ENCODE measurements at regions not wholly inside any gene's neighbourhood (a gene's known extent, or its start where the extent isn't known, plus 50 kb on each side); places are given as distances from the start of the nearest gene placed in this dataset.
A peak's percentile ranks its signal among the peaks of the same experiment; 100 is the strongest.

- Histone ChIP-seq H3K79me2 (ENCODE audit: control insufficient read depth, insufficient read depth, low read length) (no peaks in the 10 kb centered on the region), H3K4me3 (no peak overlapping the region), H2AFZ (ENCODE audit: control insufficient read depth, low read depth, low read length) (no peak overlapping the region), H3K4me2 (ENCODE audit: control insufficient read depth, insufficient read depth) (no peak overlapping the region), H3K27me3 (replicated peaks in 1 of 2; ENCODE audit: control insufficient read depth in 2 of 2, insufficient read depth in 2 of 2, low read length in 1 of 2) (no peaks in the 10 kb centered on the region), H3K9ac (ENCODE audit: control insufficient read depth, insufficient read depth, low read length) (no peak overlapping the region), H4K20me1 (ENCODE audit: control insufficient read depth, insufficient read depth) (no peaks in the 10 kb centered on the region), H3K36me3 (ENCODE audit: control insufficient read depth in 2 of 2, insufficient read depth in 2 of 2, low read length in 1 of 2) (no peaks in the 10 kb centered on the region), H3K9me3 (replicated peaks; ENCODE audit: control insufficient read depth, insufficient read depth, low read length) (no peaks in the 10 kb centered on the region), H3K27ac (ENCODE audit: control insufficient read depth, insufficient read depth) (no peak overlapping the region), H3K4me1 (ENCODE audit: control insufficient read depth, insufficient read depth, low read length) (no peaks in the 10 kb centered on the region)
- intact Hi-C loops (cut with micrococcal nuclease; ENCODE audit: unreplicated experiment) (no loop called here), in situ Hi-C loops (cut with MboI) (no loop called here)
- no TSS peak for BruUV-seq (replicated peaks)
- FAIRE-seq: peak; percentile 95
- SMC1A ChIA-PET (ENCODE audit: uncharacterized antibody, unreplicated experiment): no interaction called here
- CTCF ChIA-PET: interaction anchor here (0.7 to 1.4 kb wide), 6 partner anchors 8 to 892 kb away, joined by 3 to 6 read pairs (median 3); no protein-coding TSS in a partner anchor
- DNase-seq (ENCODE audit: low read depth, low spot score): no peak
- peak; percentile 93 for ATAC-seq
- no peak for TF ChIP-seq RFX5 (IDR thresholded peaks at IDR 0.05; ENCODE audit: low read depth, low read length)
- TF ChIP-seq POLR2A (IDR thresholded peaks at IDR 0.05; ENCODE audit: low read depth, low read length): no peak
- TF ChIP-seq RAD21 (IDR thresholded peaks at IDR 0.05; ENCODE audit: insufficient read depth, low read depth, low read length): peak; percentile 40; the same call in 1 of the 2 replicates
- no peak for TF ChIP-seq SPI1 (IDR thresholded peaks at IDR 0.05; ENCODE audit: borderline replicate concordance, insufficient read depth, low read depth, low read length)
- peak; percentile 12; the same call in 1 of the 2 replicates for TF ChIP-seq SMC3 (IDR thresholded peaks at IDR 0.05; ENCODE audit: borderline replicate concordance, low read length)
- peak; percentile 73 to 80 (median 78) for TF ChIP-seq CTCF (IDR thresholded peaks at IDR 0.05 in 2 of 3, conservative IDR thresholded peaks at IDR 0.05 in 1 of 3; ENCODE audit: control insufficient read depth in 2 of 3, extremely low read depth in 1 of 3, insufficient read depth in 1 of 3, low read depth in 3 of 3, low read length in 3 of 3)
- WGBS (ENCODE audit: insufficient coverage, insufficient replicate concordance, low lambda C conversion rate, missing lambda C conversion rate): 22% methylated on average over 2 of the region's 2 CpGs
- POLR2A ChIA-PET: no interaction called here
- RAD21 ChIA-PET (ENCODE audit: unreplicated experiment): no interaction called here
Measured at GRCh38 chr14:21868442-21869046, 194.9 kb upstream of the OR4E1 start.

DNA sequence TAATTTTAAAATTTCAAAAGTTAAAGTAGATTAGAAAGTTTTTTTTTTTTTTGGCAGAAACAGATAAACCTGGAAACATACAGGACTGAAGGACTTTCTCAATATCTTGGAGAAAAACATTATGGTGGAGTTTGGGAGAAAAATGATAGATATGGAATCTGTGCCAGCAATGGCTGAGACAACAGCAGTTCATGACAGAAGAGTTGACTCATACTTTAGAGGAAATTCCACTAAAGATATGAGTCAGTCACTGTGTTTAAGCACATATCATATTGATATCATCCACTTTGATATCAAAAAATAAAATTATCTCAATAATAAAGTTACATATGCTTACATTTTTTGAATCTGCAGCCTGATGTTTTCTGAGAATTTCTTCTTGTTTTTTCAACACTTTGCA lies 193.9 kb upstream of the OR4E1 start:
- POLR2A ChIA-PET: no interaction called here
- TF ChIP-seq FOS (IDR thresholded peaks at IDR 0.05; ENCODE audit: borderline replicate concordance, extremely low read depth, insufficient read length): no peak
- TF ChIP-seq BCL11A (IDR thresholded peaks at IDR 0.05; ENCODE audit: low read depth, low read length): no peak
- TF ChIP-seq BRCA1 (IDR thresholded peaks at IDR 0.05; ENCODE audit: low read depth, low read length): no peak
- no peak for TF ChIP-seq MTA2 (IDR thresholded peaks at IDR 0.05; ENCODE audit: low read depth)
- TF ChIP-seq, protein P1, sequence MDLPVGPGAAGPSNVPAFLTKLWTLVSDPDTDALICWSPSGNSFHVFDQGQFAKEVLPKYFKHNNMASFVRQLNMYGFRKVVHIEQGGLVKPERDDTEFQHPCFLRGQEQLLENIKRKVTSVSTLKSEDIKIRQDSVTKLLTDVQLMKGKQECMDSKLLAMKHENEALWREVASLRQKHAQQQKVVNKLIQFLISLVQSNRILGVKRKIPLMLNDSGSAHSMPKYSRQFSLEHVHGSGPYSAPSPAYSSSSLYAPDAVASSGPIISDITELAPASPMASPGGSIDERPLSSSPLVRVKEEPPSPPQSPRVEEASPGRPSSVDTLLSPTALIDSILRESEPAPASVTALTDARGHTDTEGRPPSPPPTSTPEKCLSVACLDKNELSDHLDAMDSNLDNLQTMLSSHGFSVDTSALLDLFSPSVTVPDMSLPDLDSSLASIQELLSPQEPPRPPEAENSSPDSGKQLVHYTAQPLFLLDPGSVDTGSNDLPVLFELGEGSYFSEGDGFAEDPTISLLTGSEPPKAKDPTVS (IDR thresholded peaks at IDR 0.05; ENCODE audit: low read depth, low read length): no peak
- TF ChIP-seq, protein P2, sequence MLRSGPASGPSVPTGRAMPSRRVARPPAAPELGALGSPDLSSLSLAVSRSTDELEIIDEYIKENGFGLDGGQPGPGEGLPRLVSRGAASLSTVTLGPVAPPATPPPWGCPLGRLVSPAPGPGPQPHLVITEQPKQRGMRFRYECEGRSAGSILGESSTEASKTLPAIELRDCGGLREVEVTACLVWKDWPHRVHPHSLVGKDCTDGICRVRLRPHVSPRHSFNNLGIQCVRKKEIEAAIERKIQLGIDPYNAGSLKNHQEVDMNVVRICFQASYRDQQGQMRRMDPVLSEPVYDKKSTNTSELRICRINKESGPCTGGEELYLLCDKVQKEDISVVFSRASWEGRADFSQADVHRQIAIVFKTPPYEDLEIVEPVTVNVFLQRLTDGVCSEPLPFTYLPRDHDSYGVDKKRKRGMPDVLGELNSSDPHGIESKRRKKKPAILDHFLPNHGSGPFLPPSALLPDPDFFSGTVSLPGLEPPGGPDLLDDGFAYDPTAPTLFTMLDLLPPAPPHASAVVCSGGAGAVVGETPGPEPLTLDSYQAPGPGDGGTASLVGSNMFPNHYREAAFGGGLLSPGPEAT (IDR thresholded peaks at IDR 0.05; ENCODE audit: low read depth): no peak
- TF ChIP-seq TCF7 (IDR thresholded peaks at IDR 0.05; ENCODE audit: borderline replicate concordance): no peak

More for the DNA sequence above, 193.9 kb upstream of the OR4E1 start:
- Histone ChIP-seq H2AFZ (ENCODE audit: control insufficient read depth, low read depth, low read length) (no peak overlapping the region), H3K27ac (ENCODE audit: control insufficient read depth, insufficient read depth) (no peak overlapping the region), H3K9ac (ENCODE audit: control insufficient read depth, insufficient read depth, low read length) (no peak overlapping the region), H3K4me3 (no peak overlapping the region), H3K9me3 (replicated peaks; ENCODE audit: control insufficient read depth, insufficient read depth, low read length) (no peaks in the 10 kb centered on the region), H4K20me1 (ENCODE audit: control insufficient read depth, insufficient read depth) (no peaks in the 10 kb centered on the region), H3K4me1 (ENCODE audit: control insufficient read depth, insufficient read depth, low read length) (no peaks in the 10 kb centered on the region), H3K36me3 (ENCODE audit: control insufficient read depth in 2 of 2, insufficient read depth in 2 of 2, low read length in 1 of 2) (no peaks in the 10 kb centered on the region), H3K79me2 (ENCODE audit: control insufficient read depth, insufficient read depth, low read length) (no peaks in the 10 kb centered on the region), H3K4me2 (ENCODE audit: control insufficient read depth, insufficient read depth) (no peak overlapping the region), H3K27me3 (replicated peaks in 1 of 2; ENCODE audit: control insufficient read depth in 2 of 2, insufficient read depth in 2 of 2, low read length in 1 of 2) (no peaks in the 10 kb centered on the region)
- BruUV-seq (replicated peaks): no TSS peak
- ATAC-seq (no peak), DNase-seq (ENCODE audit: low read depth, low spot score) (no peak), FAIRE-seq (no peak)
- in situ Hi-C loops (cut with MboI) (no loop called here), intact Hi-C loops (cut with micrococcal nuclease; ENCODE audit: unreplicated experiment) (no loop called here)
- RAD21 ChIA-PET (ENCODE audit: unreplicated experiment): no interaction called here
- SMC1A ChIA-PET (ENCODE audit: uncharacterized antibody, unreplicated experiment): no interaction called here
- CTCF ChIA-PET: no interaction called here
